ENCODE measurements at regions not wholly inside any gene's neighbourhood (a gene's known extent, or its start where the extent isn't known, plus 50 kb on each side); places are given as distances from the start of the nearest gene placed in this dataset.

DNA sequence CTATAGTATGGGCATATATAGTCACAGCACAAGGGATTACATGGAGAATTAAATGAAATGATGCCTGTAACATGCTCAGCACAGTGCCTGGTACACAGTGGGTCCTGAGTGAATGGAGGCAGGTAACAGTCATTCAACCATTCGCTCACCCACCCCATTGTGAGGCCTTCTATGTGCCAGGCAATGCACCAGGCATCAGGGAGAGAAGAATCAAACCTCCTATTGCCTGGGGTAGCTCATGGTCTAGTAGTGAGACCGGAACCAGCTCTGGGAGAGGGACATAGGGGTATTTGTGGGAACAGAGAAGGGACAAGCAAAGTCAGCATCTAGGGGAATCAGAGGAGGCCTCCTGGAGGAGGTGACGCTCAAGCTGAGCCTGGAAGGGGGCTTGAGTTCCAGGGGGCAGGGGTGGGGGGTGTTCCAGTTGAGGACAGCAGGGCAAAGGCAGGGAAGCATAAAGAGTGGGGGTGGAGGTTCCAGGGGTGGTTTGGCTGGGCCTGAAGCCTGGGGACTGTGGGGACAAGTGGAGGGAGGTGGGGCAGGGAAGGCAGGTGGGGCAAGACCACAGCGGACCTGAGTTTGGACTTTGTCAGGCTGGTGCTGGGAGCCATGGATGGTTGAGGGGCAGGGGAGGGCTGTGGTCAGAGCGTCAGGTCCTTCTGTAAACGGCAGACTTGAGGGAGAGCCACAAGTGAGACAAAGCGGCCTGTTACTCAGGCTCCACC, 591.6 kb downstream of the PTPRU start:
- TF ChIP-seq CTCF (IDR thresholded peaks at IDR 0.05; ENCODE audit: low read depth, low read length, poor library complexity, severe bottlenecking) (no peak), EZH2phosphoT487 (IDR thresholded peaks at IDR 0.05; ENCODE audit: borderline replicate concordance, low read length) (no peak)
- Histone ChIP-seq H3K9me2 (replicated peaks; ENCODE audit: control insufficient read depth, low read length) (no peaks in the 10 kb centered on the region), H3K4me3 (ENCODE audit: low read length) (no peak overlapping the region), H3K27ac (ENCODE audit: low read depth, low read length) (no peak overlapping the region), H4K20me1 (ENCODE audit: control insufficient read depth, insufficient read depth, low read depth, low read length) (no peaks in the 10 kb centered on the region), H3F3A (ENCODE audit: control insufficient read depth, insufficient read depth) (no peaks in the 10 kb centered on the region), H3K36me3 (ENCODE audit: control insufficient read depth, low read length) (no peaks in the 10 kb centered on the region), H3K27me3 (ENCODE audit: control insufficient read depth, low read length) (no peaks in the 10 kb centered on the region), H3K79me2 (ENCODE audit: control insufficient read depth, low read length) (no peaks in the 10 kb centered on the region), H3K9me3 (ENCODE audit: control insufficient read depth, insufficient read depth, low read length) (peaks cover 9% of the 10 kb centered on the region; the same call in 1 of the 2 replicates), H3K4me1 (ENCODE audit: control insufficient read depth, low read length) (no peaks in the 10 kb centered on the region), H3K4me2 (ENCODE audit: low read length) (no peak overlapping the region)

DNA sequence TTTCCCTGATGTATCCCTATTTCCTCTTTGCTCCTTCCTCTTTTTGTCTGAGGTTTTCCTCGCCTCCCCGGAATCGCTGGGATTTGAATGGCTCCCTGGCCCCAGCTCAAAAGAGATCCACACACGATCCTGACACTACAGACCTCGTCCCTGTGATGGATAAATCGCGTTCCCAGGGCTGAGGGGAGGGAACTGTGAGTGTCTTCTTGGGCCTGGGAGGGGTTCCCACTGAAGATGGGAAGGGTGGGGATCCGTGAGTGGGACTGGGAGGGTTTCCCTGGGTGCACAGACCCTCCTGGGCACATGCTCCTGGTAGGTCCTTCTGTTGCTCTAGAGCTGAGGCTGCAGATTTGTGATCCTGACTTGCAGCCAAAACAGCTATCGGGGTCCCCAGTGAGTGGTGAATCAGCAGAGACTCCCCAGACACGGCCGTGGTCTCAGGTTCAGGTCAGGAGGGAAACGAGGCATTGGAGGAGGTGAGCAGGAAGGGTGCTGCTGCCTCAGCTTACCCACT, 591.0 kb downstream of the PTPRU start:
- Histone ChIP-seq H3K9me3 (ENCODE audit: control insufficient read depth, insufficient read depth, low read length) (peaks cover 9% of the 10 kb centered on the region; the same call in 1 of the 2 replicates), H3K36me3 (ENCODE audit: control insufficient read depth, low read length) (no peaks in the 10 kb centered on the region), H3K4me1 (ENCODE audit: control insufficient read depth, low read length) (no peaks in the 10 kb centered on the region), H3K4me2 (ENCODE audit: low read length) (no peak overlapping the region), H3K79me2 (ENCODE audit: control insufficient read depth, low read length) (no peaks in the 10 kb centered on the region), H3F3A (ENCODE audit: control insufficient read depth, insufficient read depth) (no peaks in the 10 kb centered on the region), H4K20me1 (ENCODE audit: control insufficient read depth, insufficient read depth, low read depth, low read length) (no peaks in the 10 kb centered on the region), H3K4me3 (ENCODE audit: low read length) (no peak overlapping the region), H3K27ac (ENCODE audit: low read depth, low read length) (no peak overlapping the region), H3K9me2 (replicated peaks; ENCODE audit: control insufficient read depth, low read length) (no peaks in the 10 kb centered on the region), H3K27me3 (ENCODE audit: control insufficient read depth, low read length) (no peaks in the 10 kb centered on the region)
- TF ChIP-seq EZH2phosphoT487 (IDR thresholded peaks at IDR 0.05; ENCODE audit: borderline replicate concordance, low read length) (no peak), CTCF (IDR thresholded peaks at IDR 0.05; ENCODE audit: low read depth, low read length, poor library complexity, severe bottlenecking) (no peak)

DNA sequence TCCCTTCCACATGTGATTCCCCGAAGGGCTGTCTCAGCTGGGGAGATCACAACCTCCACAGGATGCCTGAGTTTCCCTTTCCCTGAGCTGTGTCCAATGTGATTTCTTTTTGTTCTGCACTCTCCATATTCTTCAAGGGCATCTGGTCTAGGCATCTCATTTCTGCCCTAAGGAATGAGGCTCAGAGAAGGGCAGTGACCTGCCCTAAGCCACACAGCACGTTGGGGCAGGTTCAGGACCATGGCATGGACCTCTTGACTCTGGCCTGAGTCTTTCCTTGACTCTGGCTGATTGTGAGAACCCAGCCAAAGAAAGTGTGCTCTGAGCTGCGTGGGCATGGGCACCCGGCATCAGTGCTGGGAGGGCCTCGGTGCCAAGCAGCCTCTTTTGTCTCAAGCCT, 590.3 kb downstream of the PTPRU start:
- no peak for TF ChIP-seq EZH2phosphoT487 (IDR thresholded peaks at IDR 0.05; ENCODE audit: borderline replicate concordance, low read length)
- TF ChIP-seq CTCF (IDR thresholded peaks at IDR 0.05; ENCODE audit: low read depth, low read length, poor library complexity, severe bottlenecking), result no peak
- H3F3A ChIP-seq (ENCODE audit: control insufficient read depth, insufficient read depth), result no peaks in the 10 kb centered on the region

More for the DNA sequence above, 590.3 kb downstream of the PTPRU start:
- H3K27me3 ChIP-seq (ENCODE audit: control insufficient read depth, low read length), result no peaks in the 10 kb centered on the region
- H4K20me1 ChIP-seq (ENCODE audit: control insufficient read depth, insufficient read depth, low read depth, low read length), result no peaks in the 10 kb centered on the region
- no peaks in the 10 kb centered on the region for H3K79me2 ChIP-seq (ENCODE audit: control insufficient read depth, low read length)
- H3K4me1 ChIP-seq (ENCODE audit: control insufficient read depth, low read length), result no peaks in the 10 kb centered on the region
- H3K4me3 ChIP-seq (ENCODE audit: low read length), result no peak overlapping the region
- no peaks in the 10 kb centered on the region for H3K36me3 ChIP-seq (ENCODE audit: control insufficient read depth, low read length)
- H3K27ac ChIP-seq (ENCODE audit: low read depth, low read length), result no peak overlapping the region
- peaks cover 9% of the 10 kb centered on the region; the same call in 1 of the 2 replicates for H3K9me3 ChIP-seq (ENCODE audit: control insufficient read depth, insufficient read depth, low read length)
- H3K9me2 ChIP-seq (replicated peaks; ENCODE audit: control insufficient read depth, low read length), result no peaks in the 10 kb centered on the region
- no peak overlapping the region for H3K4me2 ChIP-seq (ENCODE audit: low read length)
